GM12878 (cell line): ENCODE measurements at regions not wholly inside any gene's neighbourhood (a gene's known extent, or its start where the extent isn't known, plus 50 kb on each side); places are given as distances from the start of the nearest gene placed in this dataset.

Experiments
- CTCF ChIP-seq, 3 experiments: IDR thresholded peaks in 2 of 3; conservative IDR thresholded peaks in 1 of 3; 2 replicates each; pipeline ENCODE4 v1.5.1; 2011; ENCODE audit warnings: low read depth in 3 of 3, low read length in 3 of 3, mild to moderate bottlenecking in 3 of 3, control low read depth in 2 of 3, moderate library complexity in 2 of 3, inconsistent platforms in 1 of 3, mixed read lengths in 1 of 3; ENCODE audit not compliant: control insufficient read depth in 2 of 3, insufficient read depth in 1 of 3; ENCODE audit errors: extremely low read depth in 1 of 3
- EZH2 ChIP-seq: IDR thresholded peaks from 2 replicates; pipeline ENCODE4 v1.6.1; 2012; ENCODE audit warnings: low read depth, mild to moderate bottlenecking, control low read depth, inconsistent platforms, low read length, borderline replicate concordance; ENCODE audit not compliant: control insufficient read depth
- GATAD2B ChIP-seq: fragments of 450-650 bp; conservative IDR thresholded peaks from 2 replicates; pipeline ENCODE4 v1.6.1; 2017; ENCODE audit warnings: low read depth, mild to moderate bottlenecking, moderate library complexity
- HDGF ChIP-seq: fragments of 450-650 bp; IDR thresholded peaks from 2 replicates; pipeline ENCODE4 v1.6.1; 2016; ENCODE audit warnings: antibody characterized with exemption
- POLR2A ChIP-seq: IDR thresholded peaks from 2 replicates; pipeline ENCODE4 v1.6.1; 2011; ENCODE audit warnings: low read depth, mild to moderate bottlenecking, low read length
- POLR2AphosphoS5 ChIP-seq: IDR thresholded peaks from 2 replicates; pipeline ENCODE4 v1.6.1; 2011; ENCODE audit warnings: mild to moderate bottlenecking, low read length, inconsistent platforms
- PRDM15 ChIP-seq: fragments of 450-650 bp; formaldehyde crosslinking; IDR thresholded peaks from 2 replicates; pipeline ENCODE4 v1.4.0; 2020; ENCODE audit warnings: mild to moderate bottlenecking, moderate library complexity
- TARDBP ChIP-seq: IDR thresholded peaks from 2 replicates; pipeline ENCODE4 v1.6.1; 2016; ENCODE audit warnings: borderline replicate concordance
- TBL1XR1 ChIP-seq: IDR thresholded peaks from 2 replicates; pipeline ENCODE4 v1.6.1; 2012; ENCODE audit warnings: low read depth, low read length, improper control_type of control experiment
- YY1 ChIP-seq: IDR thresholded peaks from 2 replicates; pipeline ENCODE4 v1.6.1; 2011; ENCODE audit warnings: low read depth, mild to moderate bottlenecking, low read length
- ZBTB11 ChIP-seq: fragments of 450-650 bp; formaldehyde crosslinking; IDR thresholded peaks from 2 replicates; pipeline ENCODE4 v1.5.0; 2022; ENCODE audit warnings: mild to moderate bottlenecking, missing genetic modification characterization
- ZBTB40 ChIP-seq: fragments of 450-650 bp; IDR thresholded peaks from 2 replicates; pipeline ENCODE4 v1.6.1; 2016; ENCODE audit warnings: mild to moderate bottlenecking, moderate library complexity, borderline replicate concordance
- ZNF274 ChIP-seq: IDR thresholded peaks from one replicate; pipeline ENCODE4 v1.8.0; 2011; ENCODE audit not compliant: insufficient read length, insufficient read depth

GRCh38 chr16:79535130-79535529 lies 65.4 kb downstream of the MAF start:
- no peak for TF ChIP-seq CTCF (IDR thresholded peaks at IDR 0.05 in 2 of 3, conservative IDR thresholded peaks at IDR 0.05 in 1 of 3; ENCODE audit: control insufficient read depth in 2 of 3, extremely low read depth in 1 of 3, insufficient read depth in 1 of 3, low read depth in 3 of 3, low read length in 3 of 3)
- no peak for TF ChIP-seq PRDM15 (CRISPR knock-in tag)
- TF ChIP-seq ZBTB40: no peak
- TF ChIP-seq GATAD2B: no peak
- no peak for TF ChIP-seq EZH2
- TF ChIP-seq TBL1XR1: no peak
- no peak for TF ChIP-seq POLR2AphosphoS5
- TF ChIP-seq POLR2A: no peak
- no peak for TF ChIP-seq TARDBP
- TF ChIP-seq ZNF274: no peak
- TF ChIP-seq ZBTB11 (CRISPR knock-in tag): no peak
- no peak for TF ChIP-seq YY1
- no peak for TF ChIP-seq HDGF
